ENCODE measurements at regions not wholly inside any gene's neighbourhood (a gene's known extent, or its start where the extent isn't known, plus 50 kb on each side); places are given as distances from the start of the nearest gene placed in this dataset.
A peak's percentile ranks its signal among the peaks of the same experiment; 100 is the strongest.

DNA sequence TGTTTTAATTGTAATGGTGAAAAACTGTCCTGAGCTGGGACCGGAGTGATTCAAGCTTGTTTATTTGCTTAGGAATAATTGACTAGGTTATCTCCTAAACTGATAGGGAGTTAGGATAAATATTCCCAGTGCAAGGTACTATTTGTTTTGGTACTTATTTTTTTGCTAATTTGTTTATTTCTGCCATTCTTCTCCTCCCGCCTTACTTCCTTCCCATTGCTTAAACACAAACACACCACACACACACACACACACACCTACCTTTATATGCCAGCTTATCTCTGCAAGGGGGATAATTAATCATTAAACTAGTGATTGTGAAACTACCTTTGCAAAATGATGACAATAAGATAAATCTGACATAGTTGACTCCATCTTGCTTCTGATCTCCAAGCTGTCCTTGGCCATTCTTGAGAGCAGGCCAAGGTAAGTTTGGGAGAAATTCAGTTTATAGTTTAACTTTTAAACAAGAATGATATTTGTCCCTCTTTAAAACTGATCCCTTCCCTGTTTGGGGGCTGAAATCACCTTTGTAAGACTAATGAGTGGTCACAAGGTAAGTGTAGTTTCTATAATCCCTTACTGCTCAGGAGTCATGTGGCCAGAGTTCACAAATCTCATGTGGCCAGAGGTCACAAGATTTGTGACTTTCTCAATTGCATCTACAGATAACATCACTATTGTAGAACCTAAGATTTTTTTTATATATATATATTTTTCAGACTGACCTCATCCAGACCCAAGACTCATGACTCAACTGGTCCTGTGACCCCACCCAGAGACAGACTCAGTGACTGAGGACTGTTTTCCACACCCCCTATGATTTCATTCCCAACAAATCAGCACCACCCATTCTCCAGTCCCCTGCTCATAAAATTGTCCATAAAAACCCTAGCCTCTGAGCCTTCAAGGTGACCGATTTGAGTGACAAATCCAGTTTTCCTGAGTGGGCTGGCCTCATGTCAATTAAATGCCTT, 83.1 kb upstream of the LRRTM4 start (continued):
- TF ChIP-seq, protein P1, sequence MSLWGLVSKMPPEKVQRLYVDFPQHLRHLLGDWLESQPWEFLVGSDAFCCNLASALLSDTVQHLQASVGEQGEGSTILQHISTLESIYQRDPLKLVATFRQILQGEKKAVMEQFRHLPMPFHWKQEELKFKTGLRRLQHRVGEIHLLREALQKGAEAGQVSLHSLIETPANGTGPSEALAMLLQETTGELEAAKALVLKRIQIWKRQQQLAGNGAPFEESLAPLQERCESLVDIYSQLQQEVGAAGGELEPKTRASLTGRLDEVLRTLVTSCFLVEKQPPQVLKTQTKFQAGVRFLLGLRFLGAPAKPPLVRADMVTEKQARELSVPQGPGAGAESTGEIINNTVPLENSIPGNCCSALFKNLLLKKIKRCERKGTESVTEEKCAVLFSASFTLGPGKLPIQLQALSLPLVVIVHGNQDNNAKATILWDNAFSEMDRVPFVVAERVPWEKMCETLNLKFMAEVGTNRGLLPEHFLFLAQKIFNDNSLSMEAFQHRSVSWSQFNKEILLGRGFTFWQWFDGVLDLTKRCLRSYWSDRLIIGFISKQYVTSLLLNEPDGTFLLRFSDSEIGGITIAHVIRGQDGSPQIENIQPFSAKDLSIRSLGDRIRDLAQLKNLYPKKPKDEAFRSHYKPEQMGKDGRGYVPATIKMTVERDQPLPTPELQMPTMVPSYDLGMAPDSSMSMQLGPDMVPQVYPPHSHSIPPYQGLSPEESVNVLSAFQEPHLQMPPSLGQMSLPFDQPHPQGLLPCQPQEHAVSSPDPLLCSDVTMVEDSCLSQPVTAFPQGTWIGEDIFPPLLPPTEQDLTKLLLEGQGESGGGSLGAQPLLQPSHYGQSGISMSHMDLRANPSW (CRISPR knock-in tag; IDR thresholded peaks at IDR 0.05; ENCODE audit: borderline replicate concordance) = no peak
- no peak for TF ChIP-seq NCOA5 (CRISPR knock-in tag; IDR thresholded peaks at IDR 0.05)
- no peak for TF ChIP-seq MBNL3 (CRISPR knock-in tag; conservative IDR thresholded peaks at IDR 0.05)
- TF ChIP-seq ZFAT (CRISPR knock-in tag; conservative IDR thresholded peaks at IDR 0.05) = no peak
- TF ChIP-seq GTF2F1 (IDR thresholded peaks at IDR 0.05; ENCODE audit: low read length) = no peak
- TF ChIP-seq ZNF333 (CRISPR knock-in tag; IDR thresholded peaks at IDR 0.05; ENCODE audit: borderline replicate concordance) = no peak
- TF ChIP-seq, protein P2, sequence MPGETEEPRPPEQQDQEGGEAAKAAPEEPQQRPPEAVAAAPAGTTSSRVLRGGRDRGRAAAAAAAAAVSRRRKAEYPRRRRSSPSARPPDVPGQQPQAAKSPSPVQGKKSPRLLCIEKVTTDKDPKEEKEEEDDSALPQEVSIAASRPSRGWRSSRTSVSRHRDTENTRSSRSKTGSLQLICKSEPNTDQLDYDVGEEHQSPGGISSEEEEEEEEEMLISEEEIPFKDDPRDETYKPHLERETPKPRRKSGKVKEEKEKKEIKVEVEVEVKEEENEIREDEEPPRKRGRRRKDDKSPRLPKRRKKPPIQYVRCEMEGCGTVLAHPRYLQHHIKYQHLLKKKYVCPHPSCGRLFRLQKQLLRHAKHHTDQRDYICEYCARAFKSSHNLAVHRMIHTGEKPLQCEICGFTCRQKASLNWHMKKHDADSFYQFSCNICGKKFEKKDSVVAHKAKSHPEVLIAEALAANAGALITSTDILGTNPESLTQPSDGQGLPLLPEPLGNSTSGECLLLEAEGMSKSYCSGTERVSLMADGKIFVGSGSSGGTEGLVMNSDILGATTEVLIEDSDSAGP (CRISPR knock-in tag; IDR thresholded peaks at IDR 0.05; ENCODE audit: borderline replicate concordance) = no peak
- TF ChIP-seq MTA1 (CRISPR knock-in tag; IDR thresholded peaks at IDR 0.05; ENCODE audit: borderline replicate concordance) = no peak
- TF ChIP-seq, protein P3, sequence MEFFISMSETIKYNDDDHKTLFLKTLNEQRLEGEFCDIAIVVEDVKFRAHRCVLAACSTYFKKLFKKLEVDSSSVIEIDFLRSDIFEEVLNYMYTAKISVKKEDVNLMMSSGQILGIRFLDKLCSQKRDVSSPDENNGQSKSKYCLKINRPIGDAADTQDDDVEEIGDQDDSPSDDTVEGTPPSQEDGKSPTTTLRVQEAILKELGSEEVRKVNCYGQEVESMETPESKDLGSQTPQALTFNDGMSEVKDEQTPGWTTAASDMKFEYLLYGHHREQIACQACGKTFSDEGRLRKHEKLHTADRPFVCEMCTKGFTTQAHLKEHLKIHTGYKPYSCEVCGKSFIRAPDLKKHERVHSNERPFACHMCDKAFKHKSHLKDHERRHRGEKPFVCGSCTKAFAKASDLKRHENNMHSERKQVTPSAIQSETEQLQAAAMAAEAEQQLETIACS (CRISPR knock-in tag; IDR thresholded peaks at IDR 0.05) = no peak
- TF ChIP-seq ZNF792 (CRISPR knock-in tag; IDR thresholded peaks at IDR 0.05) = no peak
- TF ChIP-seq, protein P4, sequence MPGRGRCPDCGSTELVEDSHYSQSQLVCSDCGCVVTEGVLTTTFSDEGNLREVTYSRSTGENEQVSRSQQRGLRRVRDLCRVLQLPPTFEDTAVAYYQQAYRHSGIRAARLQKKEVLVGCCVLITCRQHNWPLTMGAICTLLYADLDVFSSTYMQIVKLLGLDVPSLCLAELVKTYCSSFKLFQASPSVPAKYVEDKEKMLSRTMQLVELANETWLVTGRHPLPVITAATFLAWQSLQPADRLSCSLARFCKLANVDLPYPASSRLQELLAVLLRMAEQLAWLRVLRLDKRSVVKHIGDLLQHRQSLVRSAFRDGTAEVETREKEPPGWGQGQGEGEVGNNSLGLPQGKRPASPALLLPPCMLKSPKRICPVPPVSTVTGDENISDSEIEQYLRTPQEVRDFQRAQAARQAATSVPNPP (CRISPR knock-in tag; IDR thresholded peaks at IDR 0.05) = no peak
- no peak for TF ChIP-seq FOXK2 (IDR thresholded peaks at IDR 0.05)
- TF ChIP-seq NR2F1 (CRISPR knock-in tag; IDR thresholded peaks at IDR 0.05) = no peak
- TF ChIP-seq ZNF235 (CRISPR knock-in tag; IDR thresholded peaks at IDR 0.05; ENCODE audit: borderline replicate concordance) = no peak
- no peak for TF ChIP-seq BHLHE40 (IDR thresholded peaks at IDR 0.05; ENCODE audit: low read length)
- TF ChIP-seq NCOR1 (IDR thresholded peaks at IDR 0.05; ENCODE audit: borderline replicate concordance, low read length) = 0 out of 2 replicates have a peak, but pooled peaks have one; percentile 24
- no peak for TF ChIP-seq ATF7 (IDR thresholded peaks at IDR 0.05)
- no peak for TF ChIP-seq ATF7 (CRISPR knock-in tag; IDR thresholded peaks at IDR 0.05)
- TF ChIP-seq HNRNPUL1 (IDR thresholded peaks at IDR 0.05; ENCODE audit: low read depth, low read length) = no peak
- TF ChIP-seq TAF1 (CRISPR knock-in tag; IDR thresholded peaks at IDR 0.05) = no peak
- no peak for TF ChIP-seq KLF13 (CRISPR knock-in tag; IDR thresholded peaks at IDR 0.05)

Data from HepG2 (cell line).